ENCODE measurements at regions not wholly inside any gene's neighbourhood (a gene's known extent, or its start where the extent isn't known, plus 50 kb on each side); places are given as distances from the start of the nearest gene placed in this dataset.

DNA sequence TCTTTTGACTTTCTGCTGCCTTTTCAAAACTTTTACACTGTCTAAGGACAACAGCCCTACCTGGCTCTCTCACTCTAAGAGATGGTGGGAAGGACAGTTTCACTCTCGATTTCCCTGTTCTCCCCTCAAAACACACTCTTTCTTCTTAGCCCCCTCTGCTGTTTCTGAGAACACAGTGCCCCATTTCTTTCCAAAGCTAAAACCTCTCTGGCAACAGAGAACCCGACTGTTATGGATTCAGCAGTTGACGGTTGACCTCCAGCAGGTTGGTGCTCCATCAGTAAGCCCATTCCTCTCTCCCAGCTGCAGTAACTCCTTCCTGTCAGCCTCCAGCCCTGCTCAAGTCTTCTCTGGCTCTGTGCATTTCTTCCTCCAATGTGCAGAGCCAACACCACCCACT lies 88.2 kb upstream of the ABCD3 start:
- ChIA-PET POLR2A (no interaction called here), CTCF (interaction anchor here (0.6 to 11.9 kb wide), 9 partner anchors 82 to 619 kb away, joined by 3 to 400 read pairs (median 4); no protein-coding TSS in a partner anchor)
- Histone ChIP-seq H3K4me1 (ENCODE audit: control insufficient read depth, insufficient read depth, low read length) (peaks cover 19% of the 10 kb centered on the region), H3K4me3 (ENCODE audit: low read depth, low read length) (no peak overlapping the region), H3K9me3 (ENCODE audit: control insufficient read depth, insufficient read depth, low read depth, low read length) (no peaks in the 10 kb centered on the region), H3K27ac (ENCODE audit: extremely low read depth, low read depth, low read length) (no peak overlapping the region), H3K36me3 (ENCODE audit: control insufficient read depth in 2 of 2, insufficient read depth in 1 of 2, low read length in 2 of 2) (no peaks in the 10 kb centered on the region)
- peak; percentile 52 for TF ChIP-seq PRDM1 (tag by site-specific recombination; IDR thresholded peaks at IDR 0.05)
- no peak for TF ChIP-seq ZNF146 (tag by site-specific recombination; IDR thresholded peaks at IDR 0.05)
- TF ChIP-seq ZNF10 (tag by site-specific recombination; IDR thresholded peaks at IDR 0.05) = peak; percentile 99
- no peak for TF ChIP-seq ZNF777 (tag by site-specific recombination; IDR thresholded peaks at IDR 0.05; ENCODE audit: borderline replicate concordance)
- no peak for TF ChIP-seq EGR2 (tag by site-specific recombination; IDR thresholded peaks at IDR 0.05; ENCODE audit: low read depth)
- TF ChIP-seq ZNF76 (tag by site-specific recombination; IDR thresholded peaks at IDR 0.05; ENCODE audit: borderline replicate concordance, low read depth) = no peak
- no peak for TF ChIP-seq ZNF2 (tag by site-specific recombination; IDR thresholded peaks at IDR 0.05)
- TF ChIP-seq ZNF629 (tag by site-specific recombination; IDR thresholded peaks at IDR 0.05) = no peak
- TF ChIP-seq MEIS1 (CRISPR knock-in tag; IDR thresholded peaks at IDR 0.05; ENCODE audit: borderline replicate concordance) = no peak
- peak; percentile 53 for TF ChIP-seq ZNF654 (tag by site-specific recombination; IDR thresholded peaks at IDR 0.05; ENCODE audit: low read depth)
- no peak for TF ChIP-seq ZNF18 (tag by site-specific recombination; IDR thresholded peaks at IDR 0.05)
- no peak for TF ChIP-seq MYNN (tag by site-specific recombination; IDR thresholded peaks at IDR 0.05; ENCODE audit: borderline replicate concordance)
- TF ChIP-seq ZNF600 (tag by site-specific recombination; IDR thresholded peaks at IDR 0.05) = peak; percentile 69; the same call in 1 of the 2 replicates
- no peak for TF ChIP-seq ZSCAN16 (tag by site-specific recombination; IDR thresholded peaks at IDR 0.05)
- peak; percentile 55; the same call in 1 of the 2 replicates for TF ChIP-seq CTCF (tag by site-specific recombination; IDR thresholded peaks at IDR 0.05)
- TF ChIP-seq ZNF324 (tag by site-specific recombination; IDR thresholded peaks at IDR 0.05) = no peak
- TF ChIP-seq ZBTB17 (tag by site-specific recombination; IDR thresholded peaks at IDR 0.05) = 0 out of 2 replicates have a peak, but pooled peaks have one; percentile 22
- 0 out of 2 replicates have a peak, but pooled peaks have one; percentile 11 for TF ChIP-seq GLIS1 (tag by site-specific recombination; IDR thresholded peaks at IDR 0.05)
- TF ChIP-seq GLI4 (tag by site-specific recombination; IDR thresholded peaks at IDR 0.05) = no peak
- no peak for TF ChIP-seq HIC1 (tag by site-specific recombination; IDR thresholded peaks at IDR 0.05)
- TF ChIP-seq, protein P1, sequence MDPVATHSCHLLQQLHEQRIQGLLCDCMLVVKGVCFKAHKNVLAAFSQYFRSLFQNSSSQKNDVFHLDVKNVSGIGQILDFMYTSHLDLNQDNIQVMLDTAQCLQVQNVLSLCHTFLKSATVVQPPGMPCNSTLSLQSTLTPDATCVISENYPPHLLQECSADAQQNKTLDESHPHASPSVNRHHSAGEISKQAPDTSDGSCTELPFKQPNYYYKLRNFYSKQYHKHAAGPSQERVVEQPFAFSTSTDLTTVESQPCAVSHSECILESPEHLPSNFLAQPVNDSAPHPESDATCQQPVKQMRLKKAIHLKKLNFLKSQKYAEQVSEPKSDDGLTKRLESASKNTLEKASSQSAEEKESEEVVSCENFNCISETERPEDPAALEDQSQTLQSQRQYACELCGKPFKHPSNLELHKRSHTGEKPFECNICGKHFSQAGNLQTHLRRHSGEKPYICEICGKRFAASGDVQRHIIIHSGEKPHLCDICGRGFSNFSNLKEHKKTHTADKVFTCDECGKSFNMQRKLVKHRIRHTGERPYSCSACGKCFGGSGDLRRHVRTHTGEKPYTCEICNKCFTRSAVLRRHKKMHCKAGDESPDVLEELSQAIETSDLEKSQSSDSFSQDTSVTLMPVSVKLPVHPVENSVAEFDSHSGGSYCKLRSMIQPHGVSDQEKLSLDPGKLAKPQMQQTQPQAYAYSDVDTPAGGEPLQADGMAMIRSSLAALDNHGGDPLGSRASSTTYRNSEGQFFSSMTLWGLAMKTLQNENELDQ (tag by site-specific recombination; IDR thresholded peaks at IDR 0.05; ENCODE audit: low read depth) = no peak
- TF ChIP-seq PRDM4 (tag by site-specific recombination; IDR thresholded peaks at IDR 0.05) = peak; percentile 75
- no peak for TF ChIP-seq BCL11A (tag by site-specific recombination; IDR thresholded peaks at IDR 0.05; ENCODE audit: low read depth)
- no peak for TF ChIP-seq BCL11B (tag by site-specific recombination; IDR thresholded peaks at IDR 0.05; ENCODE audit: low read depth)
- TF ChIP-seq ZNF791 (tag by site-specific recombination; IDR thresholded peaks at IDR 0.05) = no peak
- TF ChIP-seq ZNF280D (tag by site-specific recombination; IDR thresholded peaks at IDR 0.05) = no peak

Data from HEK293 (cell line).